ACC112 (cell line): ENCODE measurements at regions not wholly inside any gene's neighbourhood (a gene's known extent, or its start where the extent isn't known, plus 50 kb on each side); places are given as distances from the start of the nearest gene placed in this dataset.

Experiments used
- H2AFZ ChIP-seq: fragments of 200-600 bp; sonication (generic); one replicate; pipeline ENCODE4 v1.6.0; 2017; ENCODE audit warnings: antibody characterized with exemption, low read length; ENCODE audit not compliant: unreplicated experiment
- H3K27ac ChIP-seq: fragments of 200-600 bp; sonication (generic); 2 replicates; pipeline ENCODE4 v1.5.1; 2014; ENCODE audit warnings: low read depth, mild to moderate bottlenecking, antibody characterized with exemption, low read length, moderate library complexity
- H3K27me3 ChIP-seq: fragments of 200-600 bp; sonication (generic); 2 replicates; pipeline ENCODE4 v1.6.1; 2014; ENCODE audit warnings: mild to moderate bottlenecking, antibody characterized with exemption, low read length, moderate library complexity, mixed read lengths; ENCODE audit not compliant: insufficient read depth
- H3K36me3 ChIP-seq: fragments of 200-600 bp; sonication (generic); 2 replicates; pipeline ENCODE4 v1.6.1; 2016; ENCODE audit warnings: mild to moderate bottlenecking, antibody characterized with exemption, low read length, moderate library complexity, mixed read lengths; ENCODE audit not compliant: insufficient read depth
- H3K4me1 ChIP-seq: fragments of 200-600 bp; sonication (generic); one replicate; pipeline ENCODE4 v1.6.1; 2016; ENCODE audit warnings: low read length, mixed read lengths; ENCODE audit not compliant: insufficient read depth, unreplicated experiment, control insufficient read depth
- H3K4me3 ChIP-seq: fragments of 200-600 bp; sonication (generic); 2 replicates; pipeline ENCODE4 v1.5.1; 2014; ENCODE audit warnings: mild to moderate bottlenecking, low read depth, low read length
- H3K79me2 ChIP-seq: fragments of 200-600 bp; sonication (generic); one replicate; pipeline ENCODE4 v1.6.0; 2016; ENCODE audit warnings: low read length; ENCODE audit not compliant: control insufficient read depth, unreplicated experiment, insufficient read depth

DNA sequence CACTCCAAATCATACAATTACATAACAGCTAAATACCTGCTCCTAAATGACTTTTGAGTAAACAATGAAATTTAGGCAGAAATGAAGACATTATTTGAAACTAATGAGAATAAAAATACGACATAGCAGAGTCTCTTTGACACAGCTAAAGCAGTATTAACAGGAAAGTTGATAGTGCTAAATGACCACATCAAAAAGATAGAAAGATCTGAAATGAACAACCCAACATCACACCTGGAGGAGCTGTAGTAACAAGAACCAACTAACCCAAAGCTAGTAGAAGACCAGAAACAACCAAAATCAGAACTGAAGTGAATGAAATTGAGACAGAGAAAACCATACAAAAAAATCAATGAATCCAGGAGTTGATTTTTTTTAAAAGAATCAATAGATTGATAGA is 257.8 kb downstream of the ARAP2 start:
- H3K36me3 ChIP-seq, result no peaks in the 10 kb centered on the region
- H3K27ac ChIP-seq, result no peak overlapping the region
- H2AFZ ChIP-seq, result no peak overlapping the region
- H3K79me2 ChIP-seq, result no peaks in the 10 kb centered on the region
- H3K4me1 ChIP-seq, result no peaks in the 10 kb centered on the region
- no peak overlapping the region for H3K4me3 ChIP-seq
- H3K27me3 ChIP-seq, result no peaks in the 10 kb centered on the region

DNA sequence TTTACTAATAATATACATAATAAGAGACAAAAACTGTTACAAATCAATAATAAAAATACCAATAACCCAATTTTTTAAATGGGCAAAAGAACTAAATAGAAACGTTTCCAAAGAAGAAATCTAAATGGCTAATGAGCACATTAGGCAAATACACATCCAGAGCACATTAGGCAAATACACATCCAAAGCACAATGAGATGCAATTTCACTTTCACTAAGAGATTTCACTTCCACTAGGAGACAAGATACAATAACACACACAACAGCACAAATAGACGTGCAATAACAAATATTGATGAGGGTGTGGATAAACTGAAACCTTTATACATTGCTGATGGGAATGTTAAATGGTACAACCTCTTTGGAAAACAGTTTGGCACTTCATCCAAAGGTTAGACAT is 250.7 kb downstream of the ARAP2 start:
- Histone ChIP-seq H3K4me1 (no peaks in the 10 kb centered on the region), H3K27ac (no peak overlapping the region), H3K4me3 (no peak overlapping the region), H3K79me2 (no peaks in the 10 kb centered on the region), H3K36me3 (no peaks in the 10 kb centered on the region), H3K27me3 (no peaks in the 10 kb centered on the region), H2AFZ (no peak overlapping the region)

DNA sequence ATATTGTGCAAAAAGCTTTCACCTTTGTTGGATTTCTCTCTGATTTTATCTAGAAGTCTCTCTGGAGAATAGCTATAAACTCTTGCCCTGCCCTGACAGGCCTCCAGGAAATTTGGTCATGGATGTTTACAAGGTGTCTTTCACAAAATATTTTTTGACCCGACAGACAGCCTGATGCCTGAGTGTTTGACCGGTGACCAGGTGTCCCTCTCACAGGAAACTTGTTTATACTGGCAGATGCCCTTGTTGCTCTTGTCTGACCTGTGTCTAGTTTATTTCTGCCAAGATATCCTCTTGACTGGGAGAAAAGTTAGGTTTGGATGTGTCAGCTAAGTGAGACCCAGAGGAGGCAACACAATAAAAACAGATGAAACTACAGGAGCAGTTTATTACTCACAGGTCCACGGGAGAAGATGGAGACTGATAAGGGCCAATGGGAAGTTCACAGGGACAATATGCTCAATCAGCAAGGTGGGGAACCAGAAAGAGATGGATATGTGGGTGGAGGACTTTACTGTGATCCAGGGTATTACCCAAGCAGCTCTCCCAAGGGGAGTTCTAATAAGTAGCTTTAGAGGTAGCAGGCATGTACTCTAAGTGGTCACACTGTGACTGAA is 243.3 kb downstream of the ARAP2 start:
- no peaks in the 10 kb centered on the region for H3K27me3 ChIP-seq
- H2AFZ ChIP-seq, result no peak overlapping the region
- no peak overlapping the region for H3K27ac ChIP-seq
- no peak overlapping the region for H3K4me3 ChIP-seq
- no peaks in the 10 kb centered on the region for H3K36me3 ChIP-seq
- no peaks in the 10 kb centered on the region for H3K79me2 ChIP-seq
- no peaks in the 10 kb centered on the region for H3K4me1 ChIP-seq

DNA sequence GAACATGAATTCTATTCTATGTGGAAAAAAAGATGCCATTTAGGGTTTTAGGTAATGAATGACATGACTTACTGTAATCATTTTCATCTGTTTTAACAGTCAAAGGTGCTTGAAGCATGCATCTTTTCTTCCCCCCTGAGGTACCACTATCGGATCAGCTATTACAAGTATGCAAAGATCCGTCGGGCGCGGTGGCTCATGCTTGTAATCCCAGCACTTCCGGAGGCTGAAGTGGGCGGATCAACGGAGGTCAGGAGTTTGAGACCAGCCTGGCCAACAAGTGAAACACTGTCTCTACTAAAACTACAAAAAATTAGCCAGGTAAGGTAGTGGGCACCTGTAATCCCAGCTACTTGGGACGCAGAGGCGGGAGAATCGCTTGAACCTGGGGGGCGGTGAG is 241.3 kb downstream of the ARAP2 start:
- Histone ChIP-seq H3K4me3 (no peak overlapping the region), H3K79me2 (no peaks in the 10 kb centered on the region), H3K27me3 (no peaks in the 10 kb centered on the region), H3K4me1 (no peaks in the 10 kb centered on the region), H2AFZ (no peak overlapping the region), H3K27ac (no peak overlapping the region), H3K36me3 (no peaks in the 10 kb centered on the region)

DNA sequence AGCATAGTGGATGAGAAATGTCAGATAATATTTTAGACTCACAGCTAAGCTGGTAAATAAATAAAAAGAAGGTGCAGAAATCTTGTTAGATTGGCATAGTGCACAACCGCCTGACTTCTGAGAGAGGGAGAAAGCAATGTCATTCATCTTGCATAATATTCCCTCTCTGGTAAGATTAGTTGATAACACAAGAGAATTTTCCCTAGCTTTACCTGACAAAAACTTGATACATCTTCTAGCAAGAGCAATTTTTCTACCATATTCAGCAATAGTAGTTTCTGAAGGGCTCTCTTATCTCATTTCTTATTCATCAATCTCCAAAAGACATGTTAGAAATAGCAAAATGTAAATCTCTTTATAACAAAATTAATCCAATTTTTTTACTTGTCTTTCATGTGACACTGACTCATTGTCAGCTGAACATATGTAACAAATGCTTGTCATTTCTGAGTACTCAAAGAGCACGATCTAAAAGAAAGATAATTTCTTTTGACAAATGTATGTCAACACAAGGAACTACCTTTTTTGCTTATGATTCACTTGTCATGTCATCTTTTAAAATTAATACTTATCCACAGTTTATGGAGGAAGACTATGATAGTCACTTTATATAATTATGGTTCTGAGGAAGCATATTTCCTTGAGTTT is 240.0 kb downstream of the ARAP2 start:
- Histone ChIP-seq H3K36me3 (no peaks in the 10 kb centered on the region), H3K4me1 (no peaks in the 10 kb centered on the region), H3K79me2 (no peaks in the 10 kb centered on the region), H3K4me3 (no peak overlapping the region), H2AFZ (no peak overlapping the region), H3K27me3 (no peaks in the 10 kb centered on the region), H3K27ac (no peak overlapping the region)

DNA sequence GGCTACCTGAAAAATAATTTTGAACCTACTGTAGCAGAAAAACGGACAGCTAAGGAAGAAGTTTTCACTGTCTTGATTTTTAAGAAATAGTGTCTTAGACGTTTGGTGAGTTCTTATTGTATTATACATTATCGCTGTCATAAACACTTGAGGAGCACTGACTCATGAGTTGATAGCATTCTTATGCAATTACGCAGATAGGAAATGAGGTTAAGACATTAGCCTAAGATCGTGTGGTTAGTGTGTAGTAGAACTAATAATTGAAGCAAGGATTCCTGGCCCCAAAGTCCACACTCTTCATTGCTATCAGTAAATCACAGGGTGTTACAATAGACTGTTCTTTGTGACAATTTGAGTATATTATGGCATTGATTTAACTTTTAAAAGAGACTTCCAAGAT is 238.1 kb downstream of the ARAP2 start:
- Histone ChIP-seq H3K36me3 (no peaks in the 10 kb centered on the region), H3K27me3 (no peaks in the 10 kb centered on the region), H3K4me1 (no peaks in the 10 kb centered on the region), H2AFZ (no peak overlapping the region), H3K27ac (no peak overlapping the region), H3K4me3 (no peak overlapping the region), H3K79me2 (no peaks in the 10 kb centered on the region)

DNA sequence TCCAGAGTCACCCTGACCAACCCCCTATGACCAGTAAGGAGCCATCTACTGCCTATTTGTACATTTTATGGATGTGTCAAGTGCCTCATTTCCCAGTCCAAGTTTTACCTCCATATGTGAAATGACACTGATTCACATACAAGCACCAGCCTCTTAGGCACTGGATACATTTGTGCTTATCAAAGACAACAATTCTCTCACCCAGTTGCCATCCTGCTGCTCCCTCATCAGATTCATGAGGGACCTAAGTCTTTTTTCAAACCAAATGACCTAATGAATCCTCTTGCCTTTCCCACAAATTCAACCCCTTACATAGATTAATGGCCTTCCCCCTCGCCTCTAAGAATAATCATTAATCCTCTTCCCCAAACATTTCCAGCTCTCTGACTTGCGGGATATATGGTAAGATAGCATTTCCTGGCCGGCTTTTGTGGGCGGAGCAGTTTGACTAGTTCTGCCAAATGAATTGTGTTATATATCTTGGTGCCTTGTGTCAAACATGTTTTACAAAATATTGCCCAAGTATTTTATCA is 233.9 kb downstream of the ARAP2 start:
- no peaks in the 10 kb centered on the region for H3K4me1 ChIP-seq
- no peaks in the 10 kb centered on the region for H3K27me3 ChIP-seq
- H3K79me2 ChIP-seq, result no peaks in the 10 kb centered on the region

DNA sequence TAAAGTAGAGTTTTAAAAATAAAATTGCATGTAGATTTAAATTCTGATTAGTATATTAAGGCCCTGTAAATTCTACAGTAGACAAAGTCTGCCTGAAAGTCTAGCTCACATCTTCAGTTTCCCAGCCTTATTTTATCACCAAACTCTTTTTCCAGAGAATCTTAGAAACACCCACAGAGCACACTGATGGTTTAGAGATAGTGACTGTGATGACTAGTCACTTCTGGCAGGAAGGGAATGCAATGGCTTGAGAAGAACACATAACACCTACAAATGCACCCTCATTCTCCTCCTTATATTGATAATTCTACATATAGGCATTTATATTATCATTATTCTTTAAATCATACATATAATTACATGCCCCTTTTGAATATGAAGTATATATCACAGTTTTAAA is 232.9 kb downstream of the ARAP2 start:
- H2AFZ ChIP-seq, result no peak overlapping the region
- no peaks in the 10 kb centered on the region for H3K36me3 ChIP-seq
- H3K27me3 ChIP-seq, result no peaks in the 10 kb centered on the region
- no peak overlapping the region for H3K27ac ChIP-seq
- H3K79me2 ChIP-seq, result no peaks in the 10 kb centered on the region
- H3K4me1 ChIP-seq, result no peaks in the 10 kb centered on the region
- H3K4me3 ChIP-seq, result no peak overlapping the region

More for the DNA sequence above, 233.9 kb downstream of the ARAP2 start:
- Histone ChIP-seq H3K4me3 (no peak overlapping the region), H3K36me3 (no peaks in the 10 kb centered on the region), H2AFZ (no peak overlapping the region), H3K27ac (no peak overlapping the region)

DNA sequence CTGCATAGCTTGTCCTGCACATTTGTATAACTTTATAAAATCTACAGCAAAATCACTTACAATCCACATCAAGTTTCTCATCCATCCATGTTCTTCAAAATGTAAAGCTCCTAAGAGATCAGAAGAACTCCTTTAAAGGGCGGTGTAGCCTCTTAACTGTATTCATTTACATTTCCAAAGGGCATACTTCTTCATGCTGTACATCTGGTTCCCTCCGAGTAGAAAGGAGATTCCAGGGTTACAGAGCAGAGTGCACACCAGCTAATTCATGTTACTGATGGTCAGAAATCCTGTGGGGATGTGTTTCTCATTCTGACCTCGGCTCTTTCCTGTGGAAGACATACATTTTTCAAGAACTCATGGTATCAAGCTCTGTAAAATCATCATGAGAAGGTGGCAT is 231.8 kb downstream of the ARAP2 start:
- H3K79me2 ChIP-seq, result no peaks in the 10 kb centered on the region
- no peak overlapping the region for H3K27ac ChIP-seq
- no peaks in the 10 kb centered on the region for H3K4me1 ChIP-seq
- no peak overlapping the region for H3K4me3 ChIP-seq
- H2AFZ ChIP-seq, result no peak overlapping the region
- no peaks in the 10 kb centered on the region for H3K27me3 ChIP-seq
- no peaks in the 10 kb centered on the region for H3K36me3 ChIP-seq

DNA sequence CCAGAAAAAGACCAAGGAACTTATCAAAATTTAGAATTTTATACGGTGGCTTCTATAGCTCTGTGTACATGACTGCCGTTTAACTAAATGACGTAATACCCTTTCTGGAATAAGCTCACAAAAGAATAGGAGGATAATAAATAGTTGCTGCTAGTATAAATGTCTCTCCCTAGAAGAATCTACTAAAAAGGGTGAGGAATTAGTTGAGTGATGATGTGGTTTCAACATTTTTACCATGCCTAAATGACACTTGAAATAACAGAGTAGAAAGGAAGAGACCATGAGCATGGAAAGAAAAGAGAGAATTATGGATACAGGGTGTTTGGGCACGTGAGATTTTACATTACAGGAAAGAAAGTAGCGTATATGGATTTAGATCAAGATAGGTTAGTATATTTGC is 231.1 kb downstream of the ARAP2 start:
- Histone ChIP-seq H3K4me3 (no peak overlapping the region), H3K79me2 (no peaks in the 10 kb centered on the region), H3K27ac (no peak overlapping the region), H3K36me3 (no peaks in the 10 kb centered on the region), H3K4me1 (no peaks in the 10 kb centered on the region), H3K27me3 (no peaks in the 10 kb centered on the region), H2AFZ (no peak overlapping the region)
